Gastrocnemius medialis (tissue), 4 donors: ENCODE measurements at regions not wholly inside any gene's neighbourhood (a gene's known extent, or its start where the extent isn't known, plus 50 kb on each side); places are given as distances from the start of the nearest gene placed in this dataset.

Experiments
- ATAC-seq, 2 donors: fragments of 150-250 bp; one replicate each; pipeline ENCODE4 v1.9.1; 2016
- DNase-seq, 2 donors: peaks; one replicate each; pipeline ENCODE4 v3.0.0-alpha.2; 2019
- H3K27ac ChIP-seq, 4 donors: fragments of 200-600 bp; sonication (generic); 1 replicate in 1 of 4; 2 replicates in 3 of 4; pipeline ENCODE4 v1.5.1; 2016 to 2018; ENCODE audit warnings: mild to moderate bottlenecking in 2 of 4, moderate library complexity in 1 of 4
- H3K27me3 ChIP-seq, 3 donors: fragments of 200-600 bp; sonication (generic) in 2 of 3; 1 replicate in 1 of 3; 2 replicates in 2 of 3; pipeline versions ENCODE4 v1.5.1 to v1.6.0; 2016 to 2019; ENCODE audit warnings: mild to moderate bottlenecking in 1 of 3, moderate library complexity in 1 of 3
- H3K36me3 ChIP-seq, 2 donors: fragments of 200-600 bp; sonication (generic) in 1 of 2; one replicate each; pipeline ENCODE4 v1.5.1; 2017 to 2018
- H3K4me1 ChIP-seq, 2 donors: fragments of 200-600 bp; sonication (generic) in 1 of 2; one replicate each; pipeline ENCODE4 v1.5.1; 2016 to 2017; ENCODE audit warnings: mild to moderate bottlenecking in 2 of 2
- H3K4me3 ChIP-seq, 4 donors: fragments of 200-600 bp; sonication (generic) in 3 of 4; 1 replicate in 1 of 4; 2 replicates in 3 of 4; pipeline ENCODE4 v1.5.1; 2016 to 2019; ENCODE audit warnings: mild to moderate bottlenecking in 2 of 4
- H3K9me3 ChIP-seq, 3 donors: fragments of 200-600 bp; sonication (generic) in 2 of 3; 1 replicate in 1 of 3; 2 replicates in 2 of 3; pipeline ENCODE4 v1.5.1; 2016 to 2019
- CTCF ChIP-seq, 5 experiments: fragments of 450-650 bp in 3 of 5; fragments of 200-600 bp in 2 of 5; sonication (generic) in 2 of 5; IDR thresholded peaks in 4 of 5; conservative IDR thresholded peaks in 1 of 5; 1 replicate in 4 of 5; 2 replicates in 1 of 5; pipeline ENCODE4 v1.5.1; 2016 to 2019; ENCODE audit warnings: antibody characterized with exemption in 5 of 5, mild to moderate bottlenecking in 3 of 5, moderate library complexity in 3 of 5
- POLR2A ChIP-seq, 2 donors: fragments of 450-650 bp; IDR thresholded peaks; one replicate each; pipeline ENCODE4 v1.6.1; 2017; ENCODE audit warnings: antibody characterized with exemption in 2 of 2, mild to moderate bottlenecking in 2 of 2, moderate library complexity in 2 of 2
- in situ Hi-C, 4 donors: fragments of 200-750 bp; cut with MboI; loops; one replicate each; pipeline versions ENCODE4 v1.15.0 to v1.8.0; 2017; ENCODE audit warnings: low sequenced_read_pairs in 4 of 4
- intact Hi-C: fragments of 100-400 bp; cut with DNase I; formaldehyde crosslinking; loops from one replicate; pipeline ENCODE4 v1.15.1; 2023; ENCODE audit warnings: low total_unique reads

- peaks cover 0 to 7% (median 0%) of the 10 kb centered on the region in 3 donors for H3K9me3 ChIP-seq
- H3K4me1 ChIP-seq = no peaks in the 10 kb centered on the region
- intact Hi-C loops (no loop called here), in situ Hi-C loops (no loop called here)
- no peak for DNase-seq
- H3K4me3 ChIP-seq = no peak overlapping the region
- H3K36me3 ChIP-seq = no peaks in the 10 kb centered on the region
- H3K27ac ChIP-seq = no peak overlapping the region
- no peak for ATAC-seq
- no peaks in the 10 kb centered on the region for H3K27me3 ChIP-seq
- TF ChIP-seq CTCF (IDR thresholded peaks at IDR 0.05 in 4 of 5, conservative IDR thresholded peaks at IDR 0.05 in 1 of 5) = no peak
- no peak for TF ChIP-seq POLR2A (IDR thresholded peaks at IDR 0.05)
Observed at GRCh38 chr21:22536509-22536908, 1538.3 kb downstream of the NCAM2 start.

- Histone ChIP-seq H3K9me3 (no peaks in the 10 kb centered on the region), H3K27me3 (no peaks in the 10 kb centered on the region), H3K36me3 (no peaks in the 10 kb centered on the region), H3K4me1 (no peaks in the 10 kb centered on the region), H3K27ac (no peak overlapping the region), H3K4me3 (no peak overlapping the region)
- in situ Hi-C loops = no loop called here
- ATAC-seq = no peak
- DNase-seq = no peak
- TF ChIP-seq CTCF (IDR thresholded peaks at IDR 0.05 in 4 of 5, conservative IDR thresholded peaks at IDR 0.05 in 1 of 5) = no peak
- TF ChIP-seq POLR2A (IDR thresholded peaks at IDR 0.05) = no peak
- intact Hi-C loops = no loop called here
Observed at GRCh38 chr21:22544747-22545146, 1546.5 kb downstream of the NCAM2 start.

GRCh38 chr21:22552390-22552789, 1554.2 kb downstream of the NCAM2 start:
- in situ Hi-C loops (no loop called here), intact Hi-C loops (no loop called here)
- Histone ChIP-seq H3K27me3 (no peaks in the 10 kb centered on the region), H3K4me3 (no peak overlapping the region), H3K36me3 (no peaks in the 10 kb centered on the region), H3K27ac (no peak overlapping the region), H3K4me1 (no peaks in the 10 kb centered on the region), H3K9me3 (no peaks in the 10 kb centered on the region)
- DNase-seq (no peak), ATAC-seq (no peak)
- TF ChIP-seq CTCF (IDR thresholded peaks at IDR 0.05 in 4 of 5, conservative IDR thresholded peaks at IDR 0.05 in 1 of 5) (no peak), POLR2A (IDR thresholded peaks at IDR 0.05) (no peak)

GRCh38 chr21:22554690-22555316, 1556.6 kb downstream of the NCAM2 start:
- Histone ChIP-seq H3K36me3 (no peaks in the 10 kb centered on the region), H3K4me1 (no peaks in the 10 kb centered on the region), H3K27ac (no peak overlapping the region), H3K4me3 (no peak overlapping the region), H3K27me3 (no peaks in the 10 kb centered on the region), H3K9me3 (no peaks in the 10 kb centered on the region)
- ATAC-seq (no peak), DNase-seq (no peak)
- intact Hi-C loops = no loop called here
- in situ Hi-C loops = no loop called here
- TF ChIP-seq POLR2A (IDR thresholded peaks at IDR 0.05) = no peak
- no peak for TF ChIP-seq CTCF (IDR thresholded peaks at IDR 0.05 in 4 of 5, conservative IDR thresholded peaks at IDR 0.05 in 1 of 5)

- Histone ChIP-seq H3K27me3 (no peaks in the 10 kb centered on the region), H3K36me3 (no peaks in the 10 kb centered on the region), H3K4me3 (no peak overlapping the region), H3K27ac (no peak overlapping the region), H3K4me1 (no peaks in the 10 kb centered on the region), H3K9me3 (no peaks in the 10 kb centered on the region)
- TF ChIP-seq CTCF (IDR thresholded peaks at IDR 0.05 in 4 of 5, conservative IDR thresholded peaks at IDR 0.05 in 1 of 5) (no peak), POLR2A (IDR thresholded peaks at IDR 0.05) (no peak)
- DNase-seq = no peak
- intact Hi-C loops (no loop called here), in situ Hi-C loops (no loop called here)
- no peak for ATAC-seq
Observed at GRCh38 chr21:22556829-22557228, 1558.6 kb downstream of the NCAM2 start.
